LNCaP clone FGC (cell line): ENCODE measurements at regions not wholly inside any gene's neighbourhood (a gene's known extent, or its start where the extent isn't known, plus 50 kb on each side); places are given as distances from the start of the nearest gene placed in this dataset.

Experiments used
- DNase-seq: peaks from one replicate; pipeline ENCODE4 v3.0.0-alpha.2; 2011; ENCODE audit warnings: low read depth
- H3K4me3 ChIP-seq: 2 replicates; pipeline ENCODE4 v1.5.1; 2011; ENCODE audit warnings: mild to moderate bottlenecking, low read depth, low read length, control low read depth
- TF ChIP-seq, protein P1 (sequence below): IDR thresholded peaks from 2 replicates; pipeline ENCODE4 v1.5.1; 2012; ENCODE audit warnings: mild to moderate bottlenecking; ENCODE audit not compliant: control insufficient read depth, insufficient read depth; ENCODE audit errors: extremely low read depth

DNA sequence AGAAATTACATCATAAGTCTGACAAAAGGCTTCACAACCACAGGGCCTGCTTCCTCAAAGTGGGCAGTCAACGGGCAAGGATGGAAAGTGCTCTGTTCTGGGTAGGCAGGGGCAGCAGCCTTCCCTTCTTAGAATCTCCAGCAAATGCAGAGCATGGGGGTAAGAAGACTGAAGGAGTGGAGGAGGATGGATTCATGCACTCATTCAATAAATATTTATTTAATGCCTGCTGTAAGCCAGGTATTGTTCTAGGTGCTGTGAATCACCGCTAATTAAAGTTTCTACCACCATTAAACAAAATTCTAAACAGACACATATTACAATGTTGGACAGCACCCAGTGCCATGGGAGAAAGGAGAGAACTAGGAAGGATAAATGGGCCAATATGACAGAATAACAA, 195.6 kb downstream of the ELAVL2 start:
- no peak overlapping the region for H3K4me3 ChIP-seq
- TF ChIP-seq, protein P1, sequence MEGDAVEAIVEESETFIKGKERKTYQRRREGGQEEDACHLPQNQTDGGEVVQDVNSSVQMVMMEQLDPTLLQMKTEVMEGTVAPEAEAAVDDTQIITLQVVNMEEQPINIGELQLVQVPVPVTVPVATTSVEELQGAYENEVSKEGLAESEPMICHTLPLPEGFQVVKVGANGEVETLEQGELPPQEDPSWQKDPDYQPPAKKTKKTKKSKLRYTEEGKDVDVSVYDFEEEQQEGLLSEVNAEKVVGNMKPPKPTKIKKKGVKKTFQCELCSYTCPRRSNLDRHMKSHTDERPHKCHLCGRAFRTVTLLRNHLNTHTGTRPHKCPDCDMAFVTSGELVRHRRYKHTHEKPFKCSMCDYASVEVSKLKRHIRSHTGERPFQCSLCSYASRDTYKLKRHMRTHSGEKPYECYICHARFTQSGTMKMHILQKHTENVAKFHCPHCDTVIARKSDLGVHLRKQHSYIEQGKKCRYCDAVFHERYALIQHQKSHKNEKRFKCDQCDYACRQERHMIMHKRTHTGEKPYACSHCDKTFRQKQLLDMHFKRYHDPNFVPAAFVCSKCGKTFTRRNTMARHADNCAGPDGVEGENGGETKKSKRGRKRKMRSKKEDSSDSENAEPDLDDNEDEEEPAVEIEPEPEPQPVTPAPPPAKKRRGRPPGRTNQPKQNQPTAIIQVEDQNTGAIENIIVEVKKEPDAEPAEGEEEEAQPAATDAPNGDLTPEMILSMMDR, result no peak
- DNase-seq, result no peak

DNA sequence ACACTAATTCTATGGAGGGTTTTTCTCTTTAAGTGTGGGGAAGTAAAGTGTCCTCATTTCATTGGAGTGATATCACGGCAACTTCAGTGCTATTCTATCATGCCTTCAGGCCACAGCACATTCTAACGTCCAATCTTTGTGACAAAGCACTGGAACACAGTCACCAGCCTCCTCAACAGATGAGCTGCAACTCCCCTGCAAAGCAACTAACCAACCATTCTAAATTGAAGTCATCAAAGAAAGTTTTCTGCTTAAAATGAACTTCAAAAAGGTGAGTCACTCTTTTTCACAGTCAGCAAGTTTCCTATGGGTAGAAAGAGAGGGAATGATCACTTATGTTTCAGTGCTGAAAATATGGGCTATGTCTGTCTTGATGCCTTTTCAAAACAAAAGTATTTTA, 190.8 kb downstream of the ELAVL2 start:
- H3K4me3 ChIP-seq, result no peak overlapping the region
- TF ChIP-seq, protein P1, result no peak
- DNase-seq, result no peak

DNA sequence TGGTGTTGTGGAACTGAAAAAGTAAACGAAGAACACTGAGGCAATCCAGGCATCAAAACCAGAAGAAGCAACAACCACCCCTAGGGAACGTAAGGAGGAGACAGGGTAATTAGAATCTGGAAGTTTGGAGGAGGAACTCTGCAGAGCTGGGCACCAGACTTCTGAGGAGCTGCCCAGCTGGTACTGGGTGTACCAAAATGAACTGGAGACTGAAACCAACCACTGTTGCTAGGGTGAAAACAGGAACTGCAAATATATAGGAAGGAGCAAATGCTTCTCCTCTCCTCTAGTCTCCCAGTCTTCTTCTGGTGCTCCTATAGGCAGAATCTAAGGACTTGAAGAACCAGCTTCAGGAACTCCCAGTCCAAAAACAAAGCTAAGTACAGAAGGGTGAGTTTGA, 189.8 kb downstream of the ELAVL2 start:
- no peak overlapping the region for H3K4me3 ChIP-seq
- TF ChIP-seq, protein P1, result no peak
- DNase-seq, result no peak

DNA sequence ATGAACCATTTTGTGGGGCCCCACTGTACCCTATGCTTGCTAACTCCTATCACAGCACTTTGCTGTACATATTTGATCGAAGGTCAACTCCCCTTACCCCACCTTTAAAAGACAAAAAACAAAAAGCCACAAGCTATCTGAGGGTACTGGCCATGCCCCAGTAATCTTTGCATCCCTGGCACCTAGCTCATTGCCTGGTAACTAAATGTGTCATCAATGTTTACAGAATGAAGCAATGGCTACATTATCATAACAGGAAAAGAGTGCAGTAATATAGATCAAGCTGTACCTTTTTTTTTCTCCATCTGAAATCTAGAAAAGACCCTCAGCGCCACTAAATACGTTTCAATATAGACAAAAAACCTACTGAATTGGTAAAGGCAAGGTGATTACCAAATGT, 188.0 kb downstream of the ELAVL2 start:
- TF ChIP-seq, protein P1, result no peak

DNA sequence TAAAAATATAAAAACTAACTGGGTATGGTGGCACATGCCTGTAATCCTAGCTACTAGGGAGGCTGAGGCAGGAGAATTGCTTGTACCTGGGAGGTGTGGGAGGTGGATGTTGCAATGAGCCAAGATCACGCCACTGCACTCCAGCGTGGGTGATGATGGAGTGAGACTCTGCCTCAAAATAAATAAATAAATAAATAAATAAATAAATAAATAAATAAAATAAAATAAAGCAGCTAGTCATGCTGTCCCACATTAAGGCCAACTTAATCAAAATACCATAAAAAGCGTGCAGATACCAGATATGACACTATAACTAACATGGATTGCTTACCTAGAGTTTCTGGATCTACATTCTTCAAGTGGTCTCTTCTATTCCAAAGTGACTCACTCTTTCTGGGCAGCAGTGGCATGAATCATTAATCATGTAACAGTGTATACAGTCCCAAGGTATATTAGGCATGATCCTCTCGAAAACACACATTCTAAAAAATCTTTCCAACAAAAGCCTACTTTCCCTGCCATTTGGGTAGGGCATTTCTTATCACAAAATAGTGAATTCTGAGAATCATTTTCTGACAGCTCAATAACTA, 187.1 kb downstream of the ELAVL2 start:
- DNase-seq, result no peak
- TF ChIP-seq, protein P1, result no peak
- no peak overlapping the region for H3K4me3 ChIP-seq

More for the DNA sequence above, 188.0 kb downstream of the ELAVL2 start:
- no peak overlapping the region for H3K4me3 ChIP-seq
- DNase-seq, result no peak
